Pons (tissue), 1 donor: ENCODE measurements at regions not wholly inside any gene's neighbourhood (a gene's known extent, or its start where the extent isn't known, plus 50 kb on each side); places are given as distances from the start of the nearest gene placed in this dataset.

Experiments used
- DNase-seq: peaks from one replicate; pipeline ENCODE4 v3.0.0-alpha.2; 2016; ENCODE audit warnings: low spot score

DNA sequence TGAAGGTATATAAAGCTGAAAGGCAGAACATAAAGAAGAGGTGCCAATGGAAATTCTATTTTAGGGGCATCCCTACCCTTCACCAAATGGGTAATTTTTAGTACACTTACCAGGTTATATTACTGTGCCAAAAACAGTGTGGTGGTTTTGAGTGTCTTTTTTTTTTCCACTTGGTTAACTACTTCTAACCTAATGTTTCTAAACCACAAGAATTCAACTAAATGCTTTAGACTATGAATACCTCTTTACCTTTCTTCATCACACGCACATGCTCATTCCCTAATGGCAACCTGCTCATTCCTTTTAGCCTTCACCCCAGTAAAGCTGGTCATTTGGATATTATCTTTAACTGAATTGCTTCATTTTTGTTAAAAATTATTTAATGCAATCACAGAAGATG, 215.6 kb downstream of the PIK3R1 start:
- DNase-seq: no peak

- no peak for DNase-seq
Measured at GRCh38 chr5:68431601-68432337, 216.2 kb downstream of the PIK3R1 start.

DNA sequence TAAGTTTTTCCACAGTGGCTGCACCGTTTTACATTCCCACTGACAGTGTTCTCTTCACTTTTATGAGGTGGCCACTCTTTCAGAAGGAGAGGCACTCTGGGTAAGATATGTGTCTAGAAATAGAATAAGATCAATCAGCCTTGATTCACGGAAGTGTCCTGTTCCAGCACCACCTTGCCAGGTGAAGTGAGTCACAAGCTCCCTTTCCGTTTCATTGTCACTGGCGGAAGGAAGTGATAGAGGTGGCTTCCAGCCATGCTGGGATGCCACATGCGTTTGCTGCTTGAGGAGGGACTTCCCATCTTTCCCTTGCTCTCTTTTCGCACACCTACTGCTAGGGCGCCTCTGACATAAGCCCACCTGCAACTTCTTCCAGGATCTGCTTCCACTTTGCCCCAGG, 217.1 kb downstream of the PIK3R1 start:
- no peak for DNase-seq

GRCh38 chr5:68433526-68433922, 218.0 kb downstream of the PIK3R1 start:
- DNase-seq: no peak

DNA sequence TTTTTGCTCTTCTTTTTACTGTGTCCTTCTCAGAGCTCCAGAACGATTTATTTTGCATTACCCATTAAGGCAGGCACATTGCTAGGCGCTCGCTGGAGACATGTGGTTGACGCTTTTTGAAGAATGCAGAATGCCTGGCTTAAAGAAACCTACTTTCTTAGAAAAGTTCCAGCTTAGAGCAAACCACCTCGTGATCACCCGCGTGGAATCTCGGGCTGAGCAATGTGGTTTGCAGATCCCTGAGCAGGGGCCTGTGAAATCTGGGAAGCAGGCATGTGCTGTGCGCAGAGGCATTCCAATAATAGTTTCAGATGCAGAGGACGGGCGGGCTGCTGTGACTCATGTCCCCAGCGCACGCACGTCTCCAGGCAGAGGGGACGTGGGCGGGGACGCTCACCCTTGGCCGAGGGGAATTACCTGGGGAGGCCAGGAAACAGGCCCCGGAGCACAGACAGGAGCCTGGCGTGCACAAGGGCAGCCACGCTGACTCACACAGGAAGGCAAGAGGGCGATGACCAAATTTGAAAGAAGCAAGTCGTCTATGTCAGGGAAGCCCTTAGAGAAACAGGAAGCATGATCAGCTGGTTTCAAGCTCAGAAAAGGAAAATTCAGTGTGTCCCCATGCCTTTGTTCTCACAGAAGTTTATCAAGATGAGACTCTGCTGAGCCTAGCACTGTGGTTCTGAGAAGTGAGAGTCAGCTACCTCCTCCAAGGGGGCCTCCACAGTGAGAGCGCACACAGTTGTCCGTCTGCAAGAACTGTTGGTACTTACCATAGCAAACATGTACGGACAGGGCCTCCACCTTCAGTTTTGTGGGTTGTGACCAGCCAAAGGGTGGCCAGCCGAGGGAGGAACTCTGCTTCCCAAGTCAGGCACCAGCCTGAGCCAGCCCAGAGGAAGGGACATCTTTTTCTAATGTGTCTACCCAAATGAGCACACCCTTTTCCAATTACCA, 218.6 kb downstream of the PIK3R1 start:
- peak; percentile 90 for DNase-seq

- DNase-seq: peak; percentile 46
Measured at GRCh38 chr5:68435611-68436010, 220.1 kb downstream of the PIK3R1 start.

GRCh38 chr5:68436686-68437520, 221.3 kb downstream of the PIK3R1 start:
- DNase-seq: no peak

DNA sequence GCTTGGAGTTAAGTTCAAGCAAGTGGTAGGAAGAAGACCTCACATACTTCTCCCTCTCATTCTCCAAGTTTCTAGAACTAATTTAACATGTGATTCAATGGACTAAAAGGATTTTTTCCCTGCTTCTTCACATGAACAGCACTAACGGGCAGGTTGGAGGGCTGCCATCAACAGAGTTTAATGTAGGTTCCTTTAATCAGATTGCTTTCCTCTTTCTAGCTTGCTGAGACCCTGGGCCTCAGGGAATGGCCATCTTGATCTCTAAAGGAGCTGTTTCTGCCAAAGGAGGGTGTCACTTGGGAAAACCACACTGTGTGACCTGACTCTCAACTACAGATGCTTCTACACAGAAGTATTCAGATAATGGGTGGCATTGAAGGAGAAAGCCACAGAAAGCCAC, 223.3 kb downstream of the PIK3R1 start:
- no peak for DNase-seq

DNA sequence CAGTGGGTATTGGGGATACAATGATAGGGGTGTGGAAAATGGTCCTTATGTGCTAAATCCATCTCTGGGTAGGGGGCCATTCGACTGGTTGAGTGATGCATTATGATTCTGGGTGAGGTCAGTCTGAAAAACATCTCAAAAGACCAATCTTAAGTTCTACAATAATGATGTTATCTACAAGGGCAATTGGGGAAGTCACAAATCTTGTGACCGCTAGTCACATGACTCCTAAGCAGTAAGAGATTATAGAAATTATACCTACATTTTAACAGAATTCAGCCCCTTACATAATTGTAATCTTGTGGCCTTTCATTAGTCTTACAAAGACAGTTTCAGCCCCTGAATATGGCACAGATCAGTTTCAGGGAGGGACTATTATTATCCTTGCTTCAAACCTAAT, 224.7 kb downstream of the PIK3R1 start:
- no peak for DNase-seq

- DNase-seq: no peak
Measured at GRCh38 chr5:68440651-68441050, 225.1 kb downstream of the PIK3R1 start.

GRCh38 chr5:68441309-68442073, 225.9 kb downstream of the PIK3R1 start:
- no peak for DNase-seq

DNA sequence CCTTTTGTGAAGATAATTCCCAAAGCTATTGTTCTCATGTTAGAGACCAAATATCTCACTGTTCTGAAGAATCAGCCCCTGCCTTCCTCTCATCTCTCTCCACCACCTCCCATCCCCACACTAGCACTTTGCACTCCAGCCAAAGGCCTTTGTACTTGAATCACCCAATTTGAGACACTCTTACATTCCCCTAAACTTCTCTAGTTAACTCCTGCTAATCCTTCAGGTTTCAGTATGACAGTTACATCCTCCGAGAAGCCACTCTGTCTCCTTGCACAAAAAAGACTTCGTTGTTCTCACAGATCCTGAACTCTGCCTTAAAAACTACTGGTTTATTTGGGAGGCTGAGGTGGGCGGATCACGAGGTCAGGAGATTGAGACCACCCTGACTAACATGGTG, 227.5 kb downstream of the PIK3R1 start:
- no peak for DNase-seq

- no peak for DNase-seq
Measured at GRCh38 chr5:68444048-68444447, 228.5 kb downstream of the PIK3R1 start.

- DNase-seq: no peak
Measured at GRCh38 chr5:68444833-68445232, 229.3 kb downstream of the PIK3R1 start.

GRCh38 chr5:68445257-68446069, 229.9 kb downstream of the PIK3R1 start:
- no peak for DNase-seq

DNA sequence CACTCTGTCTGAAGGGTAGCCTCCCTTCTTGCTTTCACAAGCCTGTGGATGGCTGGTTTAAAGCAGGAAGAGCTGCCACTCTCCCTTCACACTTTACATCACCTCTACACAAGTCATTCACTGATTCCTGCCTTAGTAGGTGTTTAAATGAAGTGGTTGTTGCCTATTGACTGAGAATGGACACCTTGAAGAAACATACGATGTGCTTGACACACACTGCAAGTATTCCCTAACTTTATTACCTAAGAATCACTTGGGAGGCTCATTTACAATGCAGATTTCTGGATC, 230.5 kb downstream of the PIK3R1 start:
- no peak for DNase-seq

GRCh38 chr5:68446487-68446894, 230.9 kb downstream of the PIK3R1 start:
- no peak for DNase-seq

DNA sequence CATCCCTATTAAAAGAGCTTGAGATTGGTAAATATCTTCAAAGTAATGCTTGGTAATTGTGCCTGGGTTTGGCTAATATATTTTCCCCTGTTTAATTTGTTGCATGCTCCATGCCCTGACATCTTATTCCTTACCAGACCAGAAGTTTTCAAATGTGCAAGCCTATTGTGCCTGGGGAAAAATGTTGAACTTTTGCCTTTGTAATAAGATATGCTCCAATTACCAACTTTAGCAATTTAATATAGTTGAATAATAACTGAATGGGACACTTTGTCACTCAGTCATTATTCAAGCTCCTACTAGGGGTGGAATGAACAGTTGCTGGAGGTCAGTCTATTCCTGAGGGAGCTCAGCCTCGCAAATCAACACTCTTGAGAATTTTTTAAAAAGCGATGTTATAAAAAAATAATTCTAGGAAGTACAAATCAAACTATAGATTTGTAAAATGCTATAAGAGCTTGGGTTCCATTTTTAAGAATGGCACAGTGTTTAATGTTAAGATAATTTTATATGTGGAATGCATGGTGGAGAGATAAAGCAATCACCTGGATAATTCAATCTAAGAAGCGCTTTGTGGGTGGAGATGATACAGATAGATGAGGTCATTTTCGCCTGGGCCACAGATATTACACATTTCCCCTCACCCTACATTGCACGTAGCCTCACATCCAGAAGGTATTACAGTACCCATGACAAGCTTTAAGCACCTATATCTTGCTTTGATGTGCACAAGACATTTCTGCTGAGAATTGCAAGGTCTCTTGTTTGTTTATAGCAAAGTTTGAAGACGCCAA, 231.8 kb downstream of the PIK3R1 start:
- DNase-seq: no peak

- DNase-seq: no peak
Measured at GRCh38 chr5:68449380-68449779, 233.8 kb downstream of the PIK3R1 start.

DNA sequence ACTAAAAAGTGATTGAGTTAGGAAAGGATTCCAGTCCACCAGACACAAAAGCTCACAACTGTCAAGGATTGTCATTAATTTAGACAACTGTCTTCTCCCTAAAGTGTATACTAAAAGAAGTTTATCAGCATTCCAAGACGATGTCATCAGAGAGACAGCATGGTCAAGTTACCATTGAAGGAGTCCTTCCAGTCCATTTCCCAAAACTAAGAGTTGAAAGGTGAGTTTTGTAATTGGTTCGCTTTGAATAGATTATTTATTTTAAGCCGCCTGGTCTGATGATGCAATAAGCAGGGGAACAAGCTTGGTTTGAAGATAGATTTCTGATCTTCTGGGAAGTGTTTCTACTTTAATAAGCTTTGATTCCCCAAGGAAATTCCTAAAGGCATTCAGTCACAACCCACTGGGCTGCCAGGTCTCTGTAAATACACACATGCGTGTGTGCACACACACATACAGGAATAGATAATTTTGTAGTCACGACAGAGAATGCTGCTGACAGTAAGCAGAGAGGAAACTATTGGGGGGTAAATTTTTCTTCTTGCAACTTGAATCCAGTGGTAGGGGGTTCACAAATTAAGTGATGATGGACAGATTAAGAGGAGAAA, 234.8 kb downstream of the PIK3R1 start:
- DNase-seq: no peak
